SU-DHL-6 (cell line): ENCODE measurements at regions not wholly inside any gene's neighbourhood (a gene's known extent, or its start where the extent isn't known, plus 50 kb on each side); places are given as distances from the start of the nearest gene placed in this dataset.

Experiments used
- H2AFZ ChIP-seq: fragments of 200-600 bp; sonication (generic); 2 replicates; pipeline ENCODE4 v1.6.1; 2014; ENCODE audit warnings: low read depth, mild to moderate bottlenecking, moderate library complexity, mixed read lengths, antibody characterized with exemption, low read length; ENCODE audit not compliant: severe bottlenecking
- H3F3A ChIP-seq: fragments of 200-600 bp; shearing (Covaris generic); 2 replicates; pipeline ENCODE4 v1.6.0; 2016; ENCODE audit warnings: antibody characterized with exemption, mild to moderate bottlenecking; ENCODE audit not compliant: insufficient read depth
- H3K27ac ChIP-seq: fragments of 200-600 bp; sonication (generic); 2 replicates; pipeline ENCODE4 v1.5.1; 2016; ENCODE audit warnings: low read depth, mild to moderate bottlenecking, low read length, moderate library complexity, mixed read lengths
- H3K27me3 ChIP-seq: fragments of 200-600 bp; sonication (generic), shearing (Covaris generic); 2 replicates; pipeline ENCODE4 v1.6.0; 2014; ENCODE audit warnings: mild to moderate bottlenecking, low read length
- H3K36me3 ChIP-seq: fragments of 200-600 bp; sonication (generic); 2 replicates; pipeline ENCODE4 v1.6.1; 2014; ENCODE audit warnings: mild to moderate bottlenecking, low read length, mixed read lengths
- H3K4me2 ChIP-seq: fragments of 300-600, 200-600 bp; shearing (Covaris generic), sonication (generic); 2 replicates; pipeline ENCODE4 v1.6.0; 2014; ENCODE audit warnings: low read length, low read depth, mild to moderate bottlenecking; ENCODE audit not compliant: poor library complexity, severe bottlenecking
- H3K4me3 ChIP-seq: fragments of 200-600 bp; sonication (generic); 2 replicates; pipeline ENCODE4 v1.5.1; 2014; ENCODE audit warnings: antibody characterized with exemption, low read length, mild to moderate bottlenecking, mixed read lengths; ENCODE audit not compliant: insufficient read depth, poor library complexity, severe bottlenecking
- H3K79me2 ChIP-seq: fragments of 200-600 bp; sonication (generic); 2 replicates; pipeline ENCODE4 v1.6.1; 2014; ENCODE audit warnings: mild to moderate bottlenecking, low read length, moderate library complexity; ENCODE audit not compliant: insufficient read depth
- H3K9ac ChIP-seq: fragments of 200-600 bp; sonication (generic); 2 replicates; pipeline ENCODE4 v1.7.0; 2014; ENCODE audit warnings: mild to moderate bottlenecking, low read length
- H3K9me2 ChIP-seq: fragments of 200-600 bp; sonication (generic); replicated peaks from 2 replicates; pipeline ENCODE4 v1.6.1; 2014; ENCODE audit warnings: low read length; ENCODE audit not compliant: insufficient read depth
- H3K9me3 ChIP-seq: fragments of 200-600 bp; sonication (generic); 2 replicates; pipeline ENCODE4 v1.6.1; 2014; ENCODE audit warnings: low read length, mixed read lengths; ENCODE audit not compliant: insufficient read depth
- H4K20me1 ChIP-seq: fragments of 200-600 bp; sonication (generic); 2 replicates; pipeline ENCODE4 v1.6.1; 2014; ENCODE audit warnings: low read depth, mild to moderate bottlenecking, antibody characterized with exemption, low read length, moderate library complexity, mixed read lengths
- EZH2phosphoT487 ChIP-seq: fragments of 200-600 bp; sonication (generic), shearing (Covaris generic); conservative IDR thresholded peaks from 2 replicates; pipeline ENCODE4 v1.6.1; 2018; ENCODE audit warnings: mild to moderate bottlenecking, antibody characterized with exemption, low read length, moderate library complexity, mixed read lengths
- TF ChIP-seq, protein P1 (sequence below): fragments of 200-600 bp; sonication (generic); IDR thresholded peaks from one replicate; pipeline ENCODE4 v1.5.1; 2017; ENCODE audit warnings: antibody characterized with exemption, mild to moderate bottlenecking, low read length, moderate library complexity; ENCODE audit not compliant: insufficient read depth, poor library complexity, severe bottlenecking

DNA sequence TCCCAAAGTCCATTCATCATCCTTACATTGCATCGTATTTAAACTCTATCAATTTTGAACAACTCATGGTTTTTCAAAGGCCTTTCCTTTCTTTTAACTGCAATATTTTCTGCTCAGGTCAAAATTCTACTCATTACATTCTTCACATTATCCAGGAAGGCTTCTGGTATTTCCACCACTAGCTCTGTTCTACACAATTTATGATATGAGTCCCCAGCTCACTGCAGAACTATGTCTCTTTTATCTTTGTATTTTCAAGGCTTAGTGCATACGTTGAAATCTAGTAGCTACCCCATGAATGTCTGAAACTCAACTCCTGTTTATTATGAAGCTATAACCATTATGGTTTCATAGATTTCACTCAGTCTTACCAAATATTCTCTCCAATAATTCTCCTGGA, 282.9 kb downstream of the DUSP6 start:
- Histone ChIP-seq H3K79me2 (no peaks in the 10 kb centered on the region), H3K36me3 (no peaks in the 10 kb centered on the region), H3K4me3 (no peak overlapping the region), H3K9me3 (no peaks in the 10 kb centered on the region), H3K27me3 (no peaks in the 10 kb centered on the region), H2AFZ (no peak overlapping the region), H3F3A (no peaks in the 10 kb centered on the region), H4K20me1 (no peaks in the 10 kb centered on the region), H3K27ac (no peak overlapping the region), H3K9me2 (no peaks in the 10 kb centered on the region), H3K9ac (no peak overlapping the region), H3K4me2 (no peak overlapping the region)
- no peak for TF ChIP-seq EZH2phosphoT487
- TF ChIP-seq, protein P1, sequence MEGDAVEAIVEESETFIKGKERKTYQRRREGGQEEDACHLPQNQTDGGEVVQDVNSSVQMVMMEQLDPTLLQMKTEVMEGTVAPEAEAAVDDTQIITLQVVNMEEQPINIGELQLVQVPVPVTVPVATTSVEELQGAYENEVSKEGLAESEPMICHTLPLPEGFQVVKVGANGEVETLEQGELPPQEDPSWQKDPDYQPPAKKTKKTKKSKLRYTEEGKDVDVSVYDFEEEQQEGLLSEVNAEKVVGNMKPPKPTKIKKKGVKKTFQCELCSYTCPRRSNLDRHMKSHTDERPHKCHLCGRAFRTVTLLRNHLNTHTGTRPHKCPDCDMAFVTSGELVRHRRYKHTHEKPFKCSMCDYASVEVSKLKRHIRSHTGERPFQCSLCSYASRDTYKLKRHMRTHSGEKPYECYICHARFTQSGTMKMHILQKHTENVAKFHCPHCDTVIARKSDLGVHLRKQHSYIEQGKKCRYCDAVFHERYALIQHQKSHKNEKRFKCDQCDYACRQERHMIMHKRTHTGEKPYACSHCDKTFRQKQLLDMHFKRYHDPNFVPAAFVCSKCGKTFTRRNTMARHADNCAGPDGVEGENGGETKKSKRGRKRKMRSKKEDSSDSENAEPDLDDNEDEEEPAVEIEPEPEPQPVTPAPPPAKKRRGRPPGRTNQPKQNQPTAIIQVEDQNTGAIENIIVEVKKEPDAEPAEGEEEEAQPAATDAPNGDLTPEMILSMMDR = no peak

DNA sequence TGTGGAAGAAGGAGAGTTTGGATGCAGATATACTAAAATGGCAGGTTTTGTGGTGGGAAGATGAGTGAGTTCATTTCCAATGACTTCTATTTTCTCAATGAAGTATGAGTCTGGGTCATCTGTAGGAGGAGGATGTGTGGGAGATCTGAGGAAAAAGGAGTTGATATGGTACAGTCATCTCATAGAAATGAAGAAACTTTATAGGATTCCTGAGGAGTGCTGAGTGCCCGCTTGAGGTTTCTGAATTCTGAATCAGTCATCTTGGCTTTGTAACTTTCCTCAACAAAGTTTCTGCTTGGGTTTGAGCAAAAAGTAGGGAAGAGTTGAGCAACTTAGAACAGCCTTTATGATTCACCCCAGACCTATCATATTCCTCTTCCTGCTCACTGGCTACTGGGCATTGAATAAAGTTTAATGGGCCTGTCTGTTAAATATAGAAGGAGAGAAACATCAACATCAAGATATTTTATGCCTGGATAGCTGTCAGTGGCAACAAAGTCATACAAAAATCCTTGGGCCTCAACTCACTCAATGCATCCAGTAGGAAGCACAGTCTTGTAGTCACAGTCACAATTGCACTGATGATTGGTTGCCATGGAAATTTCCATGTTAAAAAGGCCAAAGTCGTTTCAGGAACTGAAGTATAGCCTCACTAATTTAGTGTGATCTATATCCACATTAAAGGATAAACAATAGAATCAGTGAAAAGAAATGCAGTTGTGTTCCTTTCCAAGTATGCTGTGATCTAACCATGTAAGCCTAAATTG, 284.7 kb downstream of the DUSP6 start:
- Histone ChIP-seq H3F3A (no peaks in the 10 kb centered on the region), H4K20me1 (no peaks in the 10 kb centered on the region), H3K9me2 (no peaks in the 10 kb centered on the region), H3K36me3 (no peaks in the 10 kb centered on the region), H3K79me2 (no peaks in the 10 kb centered on the region), H3K9ac (no peak overlapping the region), H3K27ac (no peak overlapping the region), H3K4me2 (no peak overlapping the region), H2AFZ (no peak overlapping the region), H3K27me3 (no peaks in the 10 kb centered on the region), H3K4me3 (no peak overlapping the region), H3K9me3 (no peaks in the 10 kb centered on the region)
- TF ChIP-seq EZH2phosphoT487 = no peak
- TF ChIP-seq, protein P1 = no peak

DNA sequence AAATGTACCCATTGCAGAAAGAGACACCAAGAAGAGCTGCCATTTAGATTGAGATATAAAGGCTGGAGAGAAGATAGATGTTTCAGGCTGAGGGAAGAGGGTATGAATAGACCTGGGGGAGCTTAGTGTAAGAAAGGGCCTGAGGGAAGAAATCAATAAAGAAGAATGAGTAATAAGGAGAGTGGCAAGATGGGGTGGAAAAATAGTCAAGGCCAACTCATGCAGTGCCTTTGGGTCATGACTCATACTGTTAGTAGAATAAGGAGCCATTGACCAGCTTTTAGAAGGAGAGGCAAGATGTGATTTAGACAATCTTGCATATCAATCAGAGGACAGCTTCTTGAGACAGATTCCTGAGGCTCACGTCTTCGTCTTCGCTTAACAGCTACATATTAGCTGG, 287.5 kb downstream of the DUSP6 start:
- Histone ChIP-seq H2AFZ (no peak overlapping the region), H4K20me1 (no peaks in the 10 kb centered on the region), H3K9me3 (no peaks in the 10 kb centered on the region), H3K36me3 (no peaks in the 10 kb centered on the region), H3K4me2 (no peak overlapping the region), H3F3A (no peaks in the 10 kb centered on the region), H3K79me2 (no peaks in the 10 kb centered on the region), H3K27me3 (no peaks in the 10 kb centered on the region), H3K27ac (no peak overlapping the region), H3K9me2 (no peaks in the 10 kb centered on the region), H3K4me3 (no peak overlapping the region), H3K9ac (no peak overlapping the region)
- no peak for TF ChIP-seq EZH2phosphoT487
- TF ChIP-seq, protein P1 = no peak
